ENCODE measurements at regions not wholly inside any gene's neighbourhood (a gene's known extent, or its start where the extent isn't known, plus 50 kb on each side); places are given as distances from the start of the nearest gene placed in this dataset.
"Not testable (repeated sequence)": the region's sequence is repeated elsewhere in the genome, so short reads cannot be mapped to it uniquely, and the experiment has no call there.

DNA sequence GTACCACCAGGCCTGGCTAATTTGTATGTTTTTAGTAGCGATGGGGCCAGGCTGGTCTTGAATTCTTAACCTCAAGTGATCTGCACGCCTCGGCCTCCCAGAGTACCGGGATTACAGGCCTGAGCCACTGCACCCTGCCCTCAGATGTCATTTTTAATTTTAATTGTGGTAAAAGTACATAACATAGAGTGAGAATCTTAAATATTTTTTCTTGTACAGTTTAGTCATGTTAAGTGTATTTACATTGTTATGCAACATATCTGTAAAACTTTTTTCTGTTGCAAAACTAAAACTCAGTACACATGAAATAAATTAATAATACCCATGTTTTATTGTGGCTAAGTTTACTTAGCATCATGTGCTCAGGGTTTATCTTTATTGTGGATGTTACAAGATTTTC is 231.4 kb downstream of the ALG10 start:
- TF ChIP-seq, protein P1, sequence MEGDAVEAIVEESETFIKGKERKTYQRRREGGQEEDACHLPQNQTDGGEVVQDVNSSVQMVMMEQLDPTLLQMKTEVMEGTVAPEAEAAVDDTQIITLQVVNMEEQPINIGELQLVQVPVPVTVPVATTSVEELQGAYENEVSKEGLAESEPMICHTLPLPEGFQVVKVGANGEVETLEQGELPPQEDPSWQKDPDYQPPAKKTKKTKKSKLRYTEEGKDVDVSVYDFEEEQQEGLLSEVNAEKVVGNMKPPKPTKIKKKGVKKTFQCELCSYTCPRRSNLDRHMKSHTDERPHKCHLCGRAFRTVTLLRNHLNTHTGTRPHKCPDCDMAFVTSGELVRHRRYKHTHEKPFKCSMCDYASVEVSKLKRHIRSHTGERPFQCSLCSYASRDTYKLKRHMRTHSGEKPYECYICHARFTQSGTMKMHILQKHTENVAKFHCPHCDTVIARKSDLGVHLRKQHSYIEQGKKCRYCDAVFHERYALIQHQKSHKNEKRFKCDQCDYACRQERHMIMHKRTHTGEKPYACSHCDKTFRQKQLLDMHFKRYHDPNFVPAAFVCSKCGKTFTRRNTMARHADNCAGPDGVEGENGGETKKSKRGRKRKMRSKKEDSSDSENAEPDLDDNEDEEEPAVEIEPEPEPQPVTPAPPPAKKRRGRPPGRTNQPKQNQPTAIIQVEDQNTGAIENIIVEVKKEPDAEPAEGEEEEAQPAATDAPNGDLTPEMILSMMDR (IDR thresholded peaks at IDR 0.05; ENCODE audit: unreplicated experiment), result no peak
- Mint-ChIP-seq H3K4me1 (ENCODE audit: insufficient read depth, unreplicated experiment) (no peaks in the 10 kb centered on the region), H3K27ac (ENCODE audit: low read depth, unreplicated experiment) (no peak overlapping the region), H3K4me3 (ENCODE audit: unreplicated experiment) (no peak overlapping the region), H3K27me3 (ENCODE audit: insufficient read depth, unreplicated experiment) (no peaks in the 10 kb centered on the region), H3K36me3 (ENCODE audit: insufficient read depth, unreplicated experiment) (no peaks in the 10 kb centered on the region), H3K9me3 (ENCODE audit: unreplicated experiment) (no peaks in the 10 kb centered on the region)
- BruUV-seq (replicated peaks), result no TSS peak
- DNase-seq (ENCODE audit: unreplicated experiment), result no peak
- intact Hi-C loops (cut with micrococcal nuclease), result no loop called here
- ChIA-PET CTCF (no interaction called here), POLR2A (no interaction called here)

DNA sequence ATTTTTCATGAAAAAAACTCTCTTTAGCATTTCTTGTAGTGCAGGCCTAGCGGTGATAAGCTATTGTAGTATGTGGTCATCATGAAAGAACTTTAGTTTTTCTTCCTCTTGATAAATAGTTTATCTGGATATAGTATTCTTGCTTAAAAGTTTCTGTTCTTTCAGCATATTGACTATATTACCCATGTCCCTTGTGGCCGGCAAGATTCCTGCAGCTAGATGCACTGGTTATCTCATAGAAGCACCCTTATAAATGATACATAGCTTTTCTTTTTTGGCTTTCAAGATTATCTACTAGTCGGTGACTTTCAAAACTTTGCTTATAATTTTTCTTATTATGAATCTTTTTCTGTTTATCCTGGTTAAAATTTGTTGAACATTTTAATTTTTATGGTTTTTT is 234.8 kb downstream of the ALG10 start:
- H3K4me3 Mint-ChIP-seq (ENCODE audit: unreplicated experiment), result no peak overlapping the region
- ChIA-PET POLR2A (interaction anchor here (0.6 kb wide), 1 partner anchor 1410 kb away, joined by 3 read pairs; no protein-coding TSS in a partner anchor), CTCF (interaction anchor here (0.7 kb wide), 1 partner anchor 83 kb away, joined by 4 read pairs; no protein-coding TSS in a partner anchor)
- no peaks in the 10 kb centered on the region for H3K4me1 Mint-ChIP-seq (ENCODE audit: insufficient read depth, unreplicated experiment)
- no peaks in the 10 kb centered on the region for H3K27me3 Mint-ChIP-seq (ENCODE audit: insufficient read depth, unreplicated experiment)
- no peak overlapping the region for H3K27ac Mint-ChIP-seq (ENCODE audit: low read depth, unreplicated experiment)
- no peak for DNase-seq (ENCODE audit: unreplicated experiment)
- peaks cover 7% of the 10 kb centered on the region for H3K9me3 Mint-ChIP-seq (ENCODE audit: unreplicated experiment)
- TF ChIP-seq, protein P1 (IDR thresholded peaks at IDR 0.05; ENCODE audit: unreplicated experiment), result no peak
- intact Hi-C loops (cut with micrococcal nuclease), result no loop called here
- BruUV-seq (replicated peaks), result no TSS peak
- no peaks in the 10 kb centered on the region for H3K36me3 Mint-ChIP-seq (ENCODE audit: insufficient read depth, unreplicated experiment)

DNA sequence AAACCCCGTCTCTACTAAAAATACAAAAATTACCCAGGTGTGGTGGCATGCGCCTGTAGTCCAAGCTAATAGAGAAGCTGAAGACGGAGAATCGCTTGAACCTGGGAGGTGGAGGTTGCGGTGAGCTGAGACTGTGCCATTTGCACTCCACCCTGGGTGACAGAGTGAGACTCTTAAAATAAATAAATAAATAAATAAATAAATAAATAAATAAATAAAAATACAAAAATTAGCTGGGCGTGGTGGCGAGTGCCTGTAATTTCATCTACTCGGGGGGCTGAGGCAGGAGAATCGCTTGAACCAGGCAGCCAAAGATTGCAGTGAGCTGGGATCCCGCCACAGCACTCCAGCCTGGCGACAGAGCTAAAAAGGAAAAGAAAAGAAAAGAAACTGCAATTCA is 239.8 kb downstream of the ALG10 start:
- intact Hi-C loops (cut with micrococcal nuclease); BruUV-seq (replicated peaks): not testable (repeated sequence)

DNA sequence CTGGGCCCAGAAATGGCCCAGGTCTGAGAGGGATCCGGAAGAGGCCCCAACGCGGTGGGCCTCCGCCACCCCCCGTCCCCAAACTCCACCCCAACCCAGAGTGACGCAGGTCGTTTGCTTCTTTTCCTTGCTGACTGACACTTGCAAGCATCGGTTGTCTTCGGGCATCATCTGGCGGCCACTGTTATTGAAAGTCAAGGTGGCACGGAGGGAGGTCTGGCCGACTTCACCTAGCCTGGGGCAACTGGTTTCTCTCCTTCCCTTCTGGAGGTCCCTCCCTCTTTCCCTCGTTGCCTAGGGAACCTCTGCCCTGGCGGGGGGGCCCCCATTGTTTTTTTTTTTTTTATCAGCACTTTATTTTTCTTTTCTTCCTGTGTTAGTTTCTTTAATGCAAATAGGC is 241.8 kb downstream of the ALG10 start:
- no peak overlapping the region for H3K27ac Mint-ChIP-seq (ENCODE audit: low read depth, unreplicated experiment)
- no peaks in the 10 kb centered on the region for H3K4me1 Mint-ChIP-seq (ENCODE audit: insufficient read depth, unreplicated experiment)
- ChIA-PET CTCF (no interaction called here), POLR2A (no interaction called here)
- no peaks in the 10 kb centered on the region for H3K36me3 Mint-ChIP-seq (ENCODE audit: insufficient read depth, unreplicated experiment)
- H3K4me3 Mint-ChIP-seq (ENCODE audit: unreplicated experiment), result no peak overlapping the region
- BruUV-seq (replicated peaks), result no TSS peak
- no peak for DNase-seq (ENCODE audit: unreplicated experiment)
- TF ChIP-seq, protein P1 (IDR thresholded peaks at IDR 0.05; ENCODE audit: unreplicated experiment), result no peak
- H3K27me3 Mint-ChIP-seq (ENCODE audit: insufficient read depth, unreplicated experiment), result no peaks in the 10 kb centered on the region
- intact Hi-C loops (cut with micrococcal nuclease), result no loop called here
- H3K9me3 Mint-ChIP-seq (ENCODE audit: unreplicated experiment), result peaks cover 32% of the 10 kb centered on the region

More for the DNA sequence above, 239.8 kb downstream of the ALG10 start:
- H3K27me3 Mint-ChIP-seq (ENCODE audit: insufficient read depth, unreplicated experiment); H3K36me3 Mint-ChIP-seq (ENCODE audit: insufficient read depth, unreplicated experiment); H3K4me1 Mint-ChIP-seq (ENCODE audit: insufficient read depth, unreplicated experiment); DNase-seq (ENCODE audit: unreplicated experiment); POLR2A ChIA-PET; H3K4me3 Mint-ChIP-seq (ENCODE audit: unreplicated experiment); H3K27ac Mint-ChIP-seq (ENCODE audit: low read depth, unreplicated experiment): not testable (repeated sequence)
- CTCF ChIA-PET, result interaction anchor here (0.7 kb wide), 1 partner anchor 558 kb away, joined by 3 read pairs; no protein-coding TSS in a partner anchor
- H3K9me3 Mint-ChIP-seq (ENCODE audit: unreplicated experiment), result peaks cover 29% of the 10 kb centered on the region

DNA sequence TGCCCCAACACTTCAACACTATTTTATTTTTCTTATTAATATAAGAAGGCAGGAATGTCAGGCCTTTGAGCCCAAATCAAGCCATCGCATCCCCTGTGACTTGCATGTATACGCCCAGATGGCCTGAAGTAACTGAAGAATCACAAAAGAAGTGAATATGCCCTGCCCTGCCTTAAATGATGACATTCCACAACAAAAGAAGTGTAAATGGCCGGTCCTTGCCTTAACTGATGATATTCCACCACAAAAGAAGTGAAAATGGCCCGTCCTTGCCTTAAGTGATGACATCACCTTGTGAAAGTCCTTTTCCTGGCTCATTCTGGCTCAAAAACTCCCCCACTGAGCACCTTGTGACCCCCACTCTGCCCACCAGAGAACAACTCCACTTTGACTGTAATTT is 251.4 kb downstream of the ALG10 start:
- H3K9me3 Mint-ChIP-seq (ENCODE audit: unreplicated experiment); POLR2A ChIA-PET; H3K4me1 Mint-ChIP-seq (ENCODE audit: insufficient read depth, unreplicated experiment); intact Hi-C loops (cut with micrococcal nuclease); BruUV-seq (replicated peaks); H3K4me3 Mint-ChIP-seq (ENCODE audit: unreplicated experiment); CTCF ChIA-PET; DNase-seq (ENCODE audit: unreplicated experiment); H3K36me3 Mint-ChIP-seq (ENCODE audit: insufficient read depth, unreplicated experiment); H3K27ac Mint-ChIP-seq (ENCODE audit: low read depth, unreplicated experiment); H3K27me3 Mint-ChIP-seq (ENCODE audit: insufficient read depth, unreplicated experiment): not testable (repeated sequence)

Data from MCF 10A (cell line).